ENCODE measurements at regions not wholly inside any gene's neighbourhood (a gene's known extent, or its start where the extent isn't known, plus 50 kb on each side); places are given as distances from the start of the nearest gene placed in this dataset.

DNA sequence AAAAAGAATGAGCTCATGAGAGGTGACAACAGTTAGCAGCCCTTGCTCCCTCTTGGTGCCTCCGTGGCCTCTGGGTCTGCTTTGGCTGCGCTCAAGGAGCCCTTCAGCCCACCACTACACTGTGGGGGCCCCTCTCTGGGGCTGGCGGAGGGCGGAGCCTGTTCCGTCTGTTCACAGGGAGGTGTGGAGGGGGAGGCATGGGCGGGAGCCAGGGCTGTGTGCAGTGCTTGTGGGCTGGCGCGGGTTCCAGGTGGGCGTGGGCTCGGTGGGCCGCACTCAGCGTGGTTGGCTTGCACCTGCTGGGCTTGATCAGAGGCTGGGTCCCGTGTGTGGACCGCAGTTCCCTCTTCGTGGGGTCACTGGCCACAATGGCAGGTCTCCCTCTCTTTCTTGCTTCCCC, 953.4 kb upstream of the PRR20A start:
- TF ChIP-seq, protein P1, sequence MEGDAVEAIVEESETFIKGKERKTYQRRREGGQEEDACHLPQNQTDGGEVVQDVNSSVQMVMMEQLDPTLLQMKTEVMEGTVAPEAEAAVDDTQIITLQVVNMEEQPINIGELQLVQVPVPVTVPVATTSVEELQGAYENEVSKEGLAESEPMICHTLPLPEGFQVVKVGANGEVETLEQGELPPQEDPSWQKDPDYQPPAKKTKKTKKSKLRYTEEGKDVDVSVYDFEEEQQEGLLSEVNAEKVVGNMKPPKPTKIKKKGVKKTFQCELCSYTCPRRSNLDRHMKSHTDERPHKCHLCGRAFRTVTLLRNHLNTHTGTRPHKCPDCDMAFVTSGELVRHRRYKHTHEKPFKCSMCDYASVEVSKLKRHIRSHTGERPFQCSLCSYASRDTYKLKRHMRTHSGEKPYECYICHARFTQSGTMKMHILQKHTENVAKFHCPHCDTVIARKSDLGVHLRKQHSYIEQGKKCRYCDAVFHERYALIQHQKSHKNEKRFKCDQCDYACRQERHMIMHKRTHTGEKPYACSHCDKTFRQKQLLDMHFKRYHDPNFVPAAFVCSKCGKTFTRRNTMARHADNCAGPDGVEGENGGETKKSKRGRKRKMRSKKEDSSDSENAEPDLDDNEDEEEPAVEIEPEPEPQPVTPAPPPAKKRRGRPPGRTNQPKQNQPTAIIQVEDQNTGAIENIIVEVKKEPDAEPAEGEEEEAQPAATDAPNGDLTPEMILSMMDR (IDR thresholded peaks at IDR 0.05): no peak
- no peak for TF ChIP-seq POLR2A (IDR thresholded peaks at IDR 0.05)

All from heart left ventricle (tissue), 13 donors.